ENCODE measurements at regions not wholly inside any gene's neighbourhood (a gene's known extent, or its start where the extent isn't known, plus 50 kb on each side); places are given as distances from the start of the nearest gene placed in this dataset.
"Not testable (repeated sequence)": the region's sequence is repeated elsewhere in the genome, so short reads cannot be mapped to it uniquely, and the experiment has no call there.

DNA sequence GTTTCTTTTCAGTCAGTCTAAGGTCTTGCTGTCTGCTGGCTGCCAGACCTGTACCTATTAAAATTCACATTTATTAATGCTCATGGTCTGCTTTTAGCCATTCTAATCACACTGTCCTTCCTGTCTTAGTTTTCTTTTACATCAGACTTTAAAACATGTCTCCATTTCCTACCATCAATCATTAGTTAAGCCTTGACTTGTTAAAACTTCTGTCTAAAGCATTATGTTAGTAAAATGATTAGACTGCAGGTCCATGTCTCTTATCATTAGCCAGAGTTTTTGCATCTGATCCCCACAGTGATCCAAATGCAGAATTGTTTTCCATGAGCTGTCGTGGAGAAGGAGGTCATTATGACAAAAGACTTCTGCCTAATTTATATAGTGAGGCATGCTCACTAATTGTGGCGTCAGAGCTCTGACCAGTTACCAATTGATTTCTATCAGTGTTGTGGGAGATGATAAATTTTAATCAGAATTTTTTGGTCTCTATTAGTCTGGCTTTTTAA, 226.5 kb downstream of the DKK1 start:
- no peak for DNase-seq (ENCODE audit: low read depth)

GRCh38 chr10:52541006-52541473, 227.0 kb downstream of the DKK1 start:
- peak; percentile 55 for DNase-seq (ENCODE audit: low read depth)

- DNase-seq (ENCODE audit: low read depth): no peak
These were observed 228.8 kb downstream of the DKK1 start for GRCh38 chr10:52542906-52543305.

DNA sequence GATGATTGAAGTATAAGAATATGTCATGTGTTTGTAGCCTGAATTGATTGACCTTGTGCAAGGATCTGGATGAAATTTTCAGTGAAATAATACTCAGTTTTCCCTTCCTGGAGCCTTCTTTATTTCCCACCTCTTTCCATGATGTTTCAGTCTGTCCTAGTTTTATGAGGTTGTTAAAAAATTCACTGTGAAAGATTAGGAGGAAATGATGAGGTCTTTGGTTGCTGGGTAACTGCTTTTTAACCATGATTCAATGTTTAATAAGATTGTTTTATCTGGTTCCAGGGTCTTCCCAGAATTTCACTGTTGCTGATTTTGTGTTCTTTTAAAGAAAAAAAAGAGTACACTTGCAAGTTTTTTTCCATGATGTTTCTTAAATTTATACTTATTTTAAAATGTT, 221.5 kb downstream of the MBL2 start:
- DNase-seq (ENCODE audit: low read depth): no peak

- DNase-seq (ENCODE audit: low read depth): no peak
These were observed 214.5 kb downstream of the MBL2 start for GRCh38 chr10:52558090-52558489.

GRCh38 chr10:52561322-52561721, 211.3 kb downstream of the MBL2 start:
- no peak for DNase-seq (ENCODE audit: low read depth)

DNA sequence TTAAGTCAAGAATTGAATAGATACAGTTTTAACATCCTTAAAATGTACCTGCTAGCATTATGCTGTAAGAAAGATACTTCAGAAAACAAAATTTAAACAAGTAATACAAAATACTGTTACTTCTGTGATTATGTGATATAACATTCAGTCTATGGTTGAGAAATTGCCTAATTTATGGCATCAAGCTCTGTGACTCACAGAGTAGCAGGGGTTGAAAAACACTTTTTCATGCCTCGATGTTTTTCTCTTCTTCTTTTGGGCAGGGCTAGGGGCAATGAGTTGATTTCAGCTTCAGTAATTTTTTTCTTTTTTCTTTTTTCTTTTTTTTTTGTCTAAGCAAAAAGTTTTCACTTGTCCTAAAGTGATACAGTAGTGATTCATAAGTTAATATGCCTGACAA, 209.2 kb downstream of the MBL2 start:
- peak; percentile 44 for DNase-seq (ENCODE audit: low read depth)

DNA sequence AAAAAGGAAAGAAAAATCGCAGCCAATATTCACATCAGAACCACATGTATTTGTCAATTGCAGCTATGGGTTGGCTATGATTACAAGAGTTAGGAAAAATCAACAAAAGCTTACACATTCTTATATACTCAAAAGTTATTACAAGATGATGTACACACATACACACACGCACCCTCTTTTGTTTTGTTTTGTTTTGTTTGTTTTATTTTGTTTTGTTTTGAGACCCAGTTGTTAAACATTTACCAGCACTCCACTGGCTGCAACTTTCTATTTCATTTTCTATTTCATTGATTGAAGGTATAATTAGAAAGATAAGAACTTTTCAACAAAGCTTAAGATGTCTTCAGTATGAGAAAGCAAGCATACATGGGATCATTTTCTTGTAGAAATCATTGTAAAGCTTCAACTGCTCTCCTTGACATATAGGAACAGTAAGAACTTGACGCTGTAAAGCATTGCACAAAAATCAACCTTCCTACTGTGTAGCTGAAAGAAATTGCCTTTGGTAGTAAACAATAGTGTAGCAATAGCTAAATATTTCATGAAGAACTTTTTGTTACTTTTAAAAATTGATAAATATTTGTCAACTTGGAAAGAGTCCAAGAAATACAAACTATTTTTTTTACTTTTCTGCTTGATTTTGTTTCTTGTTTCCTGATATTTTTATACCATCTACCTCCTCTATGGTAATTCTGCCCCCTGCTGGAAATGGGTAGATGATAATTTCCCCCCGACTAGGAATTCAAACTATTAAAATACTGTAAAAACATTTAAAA, 205.9 kb downstream of the MBL2 start:
- peak; percentile 73 for DNase-seq (ENCODE audit: low read depth)

- DNase-seq (ENCODE audit: low read depth): no peak
These were observed 205.4 kb downstream of the MBL2 start for GRCh38 chr10:52567247-52567580.

GRCh38 chr10:52568309-52568708, 204.3 kb downstream of the MBL2 start:
- DNase-seq (ENCODE audit: low read depth): peak; percentile 4

GRCh38 chr10:52570490-52570889, 202.1 kb downstream of the MBL2 start:
- DNase-seq (ENCODE audit: low read depth): no peak

- no peak for DNase-seq (ENCODE audit: low read depth)
These were observed 201.6 kb downstream of the MBL2 start for GRCh38 chr10:52571018-52571417.

- no peak for DNase-seq (ENCODE audit: low read depth)
These were observed 200.9 kb downstream of the MBL2 start for GRCh38 chr10:52571516-52572182.

- DNase-seq (ENCODE audit: low read depth): no peak
These were observed 199.2 kb downstream of the MBL2 start for GRCh38 chr10:52573347-52573746.

DNA sequence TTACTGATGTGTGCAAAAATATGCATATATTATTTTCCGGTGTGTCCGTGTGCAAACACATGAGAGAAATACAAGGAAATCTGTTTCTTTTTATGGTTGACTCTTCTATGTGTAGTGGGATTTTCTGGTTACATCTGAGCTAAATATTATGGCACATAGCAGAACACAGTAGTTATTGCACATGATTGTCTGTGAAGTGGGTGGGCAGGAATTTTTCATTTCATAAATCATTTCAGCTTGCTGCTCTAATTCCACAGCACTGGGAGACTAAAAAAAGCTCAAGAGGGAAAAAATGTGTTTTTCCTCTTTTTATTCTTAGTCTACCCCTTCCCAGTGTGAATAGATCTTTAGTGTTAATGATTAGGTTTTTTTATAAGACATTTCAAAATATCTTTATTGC, 197.9 kb downstream of the MBL2 start:
- DNase-seq (ENCODE audit: low read depth): no peak

- DNase-seq (ENCODE audit: low read depth): no peak
These were observed 195.5 kb downstream of the MBL2 start for GRCh38 chr10:52577047-52577446.

- DNase-seq (ENCODE audit: low read depth): peak; percentile 87
These were observed 193.6 kb downstream of the MBL2 start for GRCh38 chr10:52578871-52579405.

- not testable (repeated sequence) for DNase-seq (ENCODE audit: low read depth)
These were observed 190.9 kb downstream of the MBL2 start for GRCh38 chr10:52581636-52582035.

DNA sequence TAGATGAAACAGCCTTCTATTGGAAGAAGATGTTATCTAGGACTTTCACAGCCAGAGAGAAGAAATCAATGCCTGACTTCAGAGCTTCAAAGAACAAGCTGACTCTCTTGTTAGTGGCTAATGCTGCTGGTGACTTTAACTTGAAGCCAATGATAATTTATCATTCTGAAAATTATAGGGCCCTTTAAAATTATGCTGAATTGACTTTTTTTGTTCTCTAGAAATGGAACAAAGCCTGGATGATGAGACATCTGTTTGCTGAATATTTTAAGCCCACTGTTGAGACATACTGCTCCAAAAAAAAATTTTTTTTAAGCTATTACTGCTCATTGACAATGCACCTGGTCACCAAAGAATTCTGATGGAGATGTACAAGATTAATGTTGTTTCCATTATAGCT, 189.2 kb downstream of the MBL2 start:
- no peak for DNase-seq (ENCODE audit: low read depth)

DNA sequence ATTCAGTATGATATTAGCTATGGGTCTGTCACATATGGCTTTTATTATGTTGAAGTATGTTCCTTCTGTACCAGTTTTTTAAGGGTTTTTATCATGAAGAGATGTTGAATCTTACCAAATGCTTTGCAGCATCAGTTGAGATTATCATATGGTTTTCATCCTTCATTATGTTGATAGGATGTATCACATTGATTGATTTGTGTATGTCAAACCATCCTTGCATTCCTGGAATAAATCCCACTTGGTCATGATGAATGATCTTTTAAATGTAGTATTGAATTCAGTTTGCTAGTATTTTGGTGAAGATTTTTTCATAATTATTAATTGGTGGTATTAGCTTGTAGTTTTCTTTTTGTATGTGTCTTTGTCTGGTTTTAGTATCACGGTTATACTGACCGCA, 185.9 kb downstream of the MBL2 start:
- DNase-seq (ENCODE audit: low read depth): no peak

GRCh38 chr10:52597189-52597863, 175.3 kb downstream of the MBL2 start:
- DNase-seq (ENCODE audit: low read depth): no peak

GRCh38 chr10:52598936-52599335, 173.6 kb downstream of the MBL2 start:
- no peak for DNase-seq (ENCODE audit: low read depth)
